ENCODE measurements at regions not wholly inside any gene's neighbourhood (a gene's known extent, or its start where the extent isn't known, plus 50 kb on each side); places are given as distances from the start of the nearest gene placed in this dataset.

DNA sequence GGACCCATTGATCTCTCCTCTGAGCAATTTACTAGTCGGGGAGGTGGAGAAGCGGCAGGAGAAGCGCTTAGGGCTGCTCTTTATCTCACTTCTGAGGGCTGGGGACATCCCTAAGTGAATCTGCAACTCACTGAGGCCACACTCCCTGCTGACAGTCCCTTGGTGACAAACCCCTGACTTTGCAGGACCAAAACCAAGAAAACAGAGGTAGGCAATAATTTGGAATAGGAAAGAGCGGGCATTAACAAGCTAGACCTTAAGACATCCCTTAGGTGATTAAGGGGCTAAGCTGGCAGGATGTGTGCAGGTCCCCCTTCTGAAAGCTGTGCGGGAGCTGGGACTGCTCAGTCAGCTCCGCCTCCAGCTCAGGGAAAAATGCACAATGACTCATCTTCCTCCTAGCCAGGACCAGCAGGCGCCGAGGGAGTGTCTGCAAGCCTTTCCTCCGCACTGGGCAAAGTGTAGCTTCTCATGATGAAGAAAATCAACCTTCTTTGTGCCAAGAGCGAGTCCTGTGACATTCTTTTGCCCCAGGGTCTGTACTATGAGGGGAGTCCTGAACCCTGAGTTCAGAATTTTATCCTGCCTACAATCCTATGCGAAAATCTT is 63.3 kb downstream of the BOD1L2 start:
- no peak for TF ChIP-seq FOXM1 (IDR thresholded peaks at IDR 0.05; ENCODE audit: low read depth)
- no peak for TF ChIP-seq POLR2AphosphoS5 (IDR thresholded peaks at IDR 0.05; ENCODE audit: low read depth, low read length)
- TF ChIP-seq, protein P1, sequence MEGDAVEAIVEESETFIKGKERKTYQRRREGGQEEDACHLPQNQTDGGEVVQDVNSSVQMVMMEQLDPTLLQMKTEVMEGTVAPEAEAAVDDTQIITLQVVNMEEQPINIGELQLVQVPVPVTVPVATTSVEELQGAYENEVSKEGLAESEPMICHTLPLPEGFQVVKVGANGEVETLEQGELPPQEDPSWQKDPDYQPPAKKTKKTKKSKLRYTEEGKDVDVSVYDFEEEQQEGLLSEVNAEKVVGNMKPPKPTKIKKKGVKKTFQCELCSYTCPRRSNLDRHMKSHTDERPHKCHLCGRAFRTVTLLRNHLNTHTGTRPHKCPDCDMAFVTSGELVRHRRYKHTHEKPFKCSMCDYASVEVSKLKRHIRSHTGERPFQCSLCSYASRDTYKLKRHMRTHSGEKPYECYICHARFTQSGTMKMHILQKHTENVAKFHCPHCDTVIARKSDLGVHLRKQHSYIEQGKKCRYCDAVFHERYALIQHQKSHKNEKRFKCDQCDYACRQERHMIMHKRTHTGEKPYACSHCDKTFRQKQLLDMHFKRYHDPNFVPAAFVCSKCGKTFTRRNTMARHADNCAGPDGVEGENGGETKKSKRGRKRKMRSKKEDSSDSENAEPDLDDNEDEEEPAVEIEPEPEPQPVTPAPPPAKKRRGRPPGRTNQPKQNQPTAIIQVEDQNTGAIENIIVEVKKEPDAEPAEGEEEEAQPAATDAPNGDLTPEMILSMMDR (IDR thresholded peaks at IDR 0.05): no peak
